Stomach (tissue), 8 donors: ENCODE measurements at regions not wholly inside any gene's neighbourhood (a gene's known extent, or its start where the extent isn't known, plus 50 kb on each side); places are given as distances from the start of the nearest gene placed in this dataset.

Experiments
- DNase-seq, 2 donors: peaks; one replicate each; pipeline versions ENCODE4 v3.0.0 to v3.0.0-alpha.2; 2013 to 2019
- H3K27ac ChIP-seq, 5 donors: fragments of 200-600 bp in 4 of 5; sonication (generic) in 4 of 5; one replicate each; pipeline ENCODE4 v1.5.1; 2013 to 2019; ENCODE audit warnings: mild to moderate bottlenecking in 1 of 5, moderate library complexity in 1 of 5
- H3K27me3 ChIP-seq, 3 donors: fragments of 200-600 bp; sonication (generic); one replicate each; pipeline ENCODE4 v1.5.1; 2017 to 2019; ENCODE audit warnings: mixed run types in 1 of 3
- H3K36me3 ChIP-seq, 4 donors: fragments of 200-600 bp; sonication (generic); 1 replicate in 3 of 4; 2 replicates in 1 of 4; pipeline ENCODE4 v1.5.1; 2016 to 2019
- H3K4me1 ChIP-seq, 4 donors: fragments of 200-600 bp; sonication (generic); one replicate each; pipeline ENCODE4 v1.5.1; 2016 to 2019
- H3K4me3 ChIP-seq, 4 donors: fragments of 200-600 bp; sonication (generic) in 3 of 4; one replicate each; pipeline ENCODE4 v1.5.1; 2016 to 2019; ENCODE audit warnings: mild to moderate bottlenecking in 1 of 4
- H3K9me3 ChIP-seq, 4 donors: fragments of 200-600 bp; sonication (generic); one replicate each; pipeline ENCODE4 v1.5.1; 2016 to 2019
- CTCF ChIP-seq, 7 experiments: fragments of 450-650 bp in 4 of 7; fragments of 200-600 bp in 3 of 7; sonication (generic) in 3 of 7; IDR thresholded peaks; one replicate each; pipeline ENCODE4 v1.5.1; 2016 to 2019; ENCODE audit warnings: antibody characterized with exemption in 7 of 7, control low read depth in 2 of 7, mild to moderate bottlenecking in 1 of 7
- EP300 ChIP-seq: sonication (generic); formaldehyde crosslinking; IDR thresholded peaks from one replicate; pipeline ENCODE4 v1.6.1; 2017; ENCODE audit warnings: antibody characterized with exemption
- POLR2A ChIP-seq, 4 donors: fragments of 450-650 bp; IDR thresholded peaks; one replicate each; pipeline ENCODE4 v1.6.1; 2016; ENCODE audit warnings: antibody characterized with exemption in 4 of 4, control low read depth in 2 of 4, mild to moderate bottlenecking in 1 of 4, moderate library complexity in 1 of 4
- POLR2AphosphoS5 ChIP-seq, 3 donors: sonication (generic); formaldehyde crosslinking; IDR thresholded peaks; one replicate each; pipeline ENCODE4 v1.6.1; 2016; ENCODE audit warnings: antibody characterized with exemption in 3 of 3
- WGBS, 5 donors: extraction: QIAGEN DNeasy Blood & Tissue Kit in 3 of 5; methylation state at CpG; one replicate each; pipeline versions ENCODE4 v1.1.5 to v1.1.7; 2013 to 2018; 5-methylcytosine and 5-hydroxymethylcytosine counted together
- intact Hi-C: fragments of 100-400 bp; cut with DNase I; formaldehyde crosslinking; loops from one replicate; pipeline ENCODE4 v1.15.1; 2023; ENCODE audit warnings: low total_unique reads
- donor health status: healthy with polysubstance abuse.
- donor health status: Bipolar disorder and iron deficiency.
- donor health status: healthy.

DNA sequence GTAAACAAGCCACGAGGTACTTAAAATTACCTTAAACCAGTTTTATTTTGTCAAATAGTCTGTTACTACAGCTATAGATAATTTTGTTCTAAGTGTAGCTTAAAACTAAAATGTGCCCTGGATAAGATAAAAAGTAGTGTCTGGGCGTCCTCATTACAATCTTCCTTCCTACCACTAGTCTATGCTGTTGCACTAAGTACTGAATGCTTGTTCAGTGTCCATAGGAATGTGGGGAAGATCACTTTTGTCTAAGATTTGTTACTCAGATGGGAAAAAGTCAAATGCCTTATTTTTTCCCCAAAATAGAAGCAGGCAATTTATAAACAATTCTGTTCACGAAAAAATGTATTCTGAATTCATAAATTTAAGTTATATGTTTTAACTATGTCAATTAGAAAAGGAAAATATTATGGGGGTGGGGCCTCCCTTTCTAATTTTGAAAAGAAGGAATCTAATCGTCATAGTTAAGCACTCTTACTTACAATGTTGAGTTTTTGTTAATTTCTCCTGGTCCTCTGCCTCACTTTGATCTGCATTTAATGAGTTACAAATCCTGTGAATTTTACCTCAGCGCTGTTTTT is 140.4 kb upstream of the VRK2 start:
- Histone ChIP-seq H3K9me3 (no peaks in the 10 kb centered on the region), H3K4me3 (no peak overlapping the region), H3K36me3 (no peaks in the 10 kb centered on the region), H3K27ac (no peak overlapping the region), H3K4me1 (peaks cover 0 to 5% (median 0%) of the 10 kb centered on the region in 4 donors), H3K27me3 (no peaks in the 10 kb centered on the region)
- 27 to 34% (median 31%) methylated on average over 5 of the region's 5 CpGs for whole genome bisulfite sequencing, 5 donors
- TF ChIP-seq POLR2A (IDR thresholded peaks at IDR 0.05) (no peak), CTCF (IDR thresholded peaks at IDR 0.05) (peak in 5 of 7 experiments; percentile 32 to 62 (median 53))
- intact Hi-C loops: no loop called here
- peak in 1 of 2 donors; percentile 71 for DNase-seq

DNA sequence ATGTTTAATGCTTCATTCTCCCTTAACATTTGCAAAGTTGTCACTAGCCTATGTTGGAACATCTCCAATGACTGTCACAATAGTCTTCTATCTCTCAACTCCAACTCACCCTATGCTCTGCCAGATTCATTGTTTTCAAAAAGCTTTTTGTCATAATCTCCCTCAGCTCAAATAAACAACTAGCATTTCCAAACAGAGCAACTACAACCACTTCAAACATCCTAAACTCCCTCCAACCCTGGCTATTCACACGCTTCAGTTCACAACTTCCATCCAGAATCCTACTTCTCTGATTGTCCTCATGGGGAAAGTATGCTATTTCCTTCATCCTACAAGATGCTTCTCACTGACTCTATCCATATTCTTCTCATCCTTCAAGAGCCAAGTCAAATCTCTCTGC is 139.2 kb upstream of the VRK2 start:
- TF ChIP-seq EP300 (no peak), POLR2AphosphoS5 (IDR thresholded peaks at IDR 0.05) (no peak), CTCF (IDR thresholded peaks at IDR 0.05) (no peak), POLR2A (IDR thresholded peaks at IDR 0.05) (no peak)
- 70 to 85% (median 79%) methylated on average over 1 of the region's 1 CpG for WGBS, 5 donors
- H3K27ac ChIP-seq: no peak overlapping the region
- no peaks in the 10 kb centered on the region for H3K27me3 ChIP-seq
- no peaks in the 10 kb centered on the region for H3K9me3 ChIP-seq
- no peak overlapping the region for H3K4me3 ChIP-seq
- peaks cover 0 to 5% (median 0%) of the 10 kb centered on the region in 4 donors for H3K4me1 ChIP-seq
- intact Hi-C loops: no loop called here
- DNase-seq: no peak
- H3K36me3 ChIP-seq: no peaks in the 10 kb centered on the region

- no peak for TF ChIP-seq POLR2A (IDR thresholded peaks at IDR 0.05)
- Histone ChIP-seq H3K27me3 (no peaks in the 10 kb centered on the region), H3K36me3 (no peaks in the 10 kb centered on the region), H3K27ac (no peak overlapping the region), H3K9me3 (no peaks in the 10 kb centered on the region), H3K4me1 (peaks cover 0 to 5% (median 0%) of the 10 kb centered on the region in 4 donors), H3K4me3 (no peak overlapping the region)
- intact Hi-C loops: no loop called here
- DNase-seq: no peak
- 41 to 48% (median 46%) methylated on average over 2 of the region's 2 CpGs for WGBS, 5 donors
These were observed 137.9 kb upstream of the VRK2 start for GRCh38 chr2:57908736-57909161.

DNA sequence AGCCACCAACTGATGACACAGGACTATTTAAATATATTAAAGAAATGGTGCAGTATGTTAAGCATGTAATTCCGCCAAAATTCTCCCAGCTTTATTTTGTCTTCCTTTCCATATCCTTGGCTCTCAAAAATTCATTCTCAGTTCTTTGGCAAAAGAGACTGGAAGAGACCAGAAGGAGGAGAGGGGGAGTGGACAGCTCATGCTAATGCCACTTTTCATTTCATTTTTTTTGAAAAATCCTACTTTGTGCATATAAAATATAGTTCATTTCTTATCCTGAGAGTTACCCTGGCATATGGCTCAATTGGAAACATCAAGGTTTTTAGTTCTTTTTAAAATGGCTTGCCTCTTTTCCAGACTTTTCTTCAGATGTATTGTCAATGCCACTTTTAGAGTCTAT is 128.5 kb upstream of the VRK2 start:
- no peak overlapping the region for H3K27ac ChIP-seq
- H3K36me3 ChIP-seq: no peaks in the 10 kb centered on the region
- TF ChIP-seq POLR2A (IDR thresholded peaks at IDR 0.05) (no peak), CTCF (IDR thresholded peaks at IDR 0.05) (no peak), POLR2AphosphoS5 (IDR thresholded peaks at IDR 0.05) (no peak), EP300 (no peak)
- 83 to 96% (median 91%) methylated on average over 1 of the region's 1 CpG for WGBS, 5 donors
- intact Hi-C loops: no loop called here
- H3K9me3 ChIP-seq: no peaks in the 10 kb centered on the region
- no peak overlapping the region for H3K4me3 ChIP-seq
- DNase-seq: no peak
- H3K4me1 ChIP-seq: no peaks in the 10 kb centered on the region
- H3K27me3 ChIP-seq: no peaks in the 10 kb centered on the region

- TF ChIP-seq EP300: no peak
- no peak overlapping the region for H3K4me3 ChIP-seq
- intact Hi-C loops: no loop called here
- H3K36me3 ChIP-seq: no peaks in the 10 kb centered on the region
- H3K27ac ChIP-seq: no peak overlapping the region
- 76 to 86% (median 81%) methylated on average over 5 of the region's 5 CpGs for WGBS, 5 donors
- no peak for DNase-seq
- no peaks in the 10 kb centered on the region for H3K9me3 ChIP-seq
- no peaks in the 10 kb centered on the region for H3K27me3 ChIP-seq
- no peaks in the 10 kb centered on the region for H3K4me1 ChIP-seq
These were observed 126.2 kb upstream of the VRK2 start for GRCh38 chr2:57920342-57920939.
